SJSA1 (cell line): ENCODE measurements at regions not wholly inside any gene's neighbourhood (a gene's known extent, or its start where the extent isn't known, plus 50 kb on each side); places are given as distances from the start of the nearest gene placed in this dataset.
"Not testable (repeated sequence)": the region's sequence is repeated elsewhere in the genome, so short reads cannot be mapped to it uniquely, and the experiment has no call there.

ENCODE experiments used
- DNase-seq, 2 experiments: peaks; one replicate each; pipeline ENCODE4 v3.0.0-alpha.2; 2015 to 2020; ENCODE audit warnings: low spot score in 2 of 2, low read depth in 1 of 2
- H3K27ac ChIP-seq: fragments of 250-450 bp; sonication (Bioruptor Pico); 2 replicates; pipeline ENCODE4 v1.5.1; 2020; ENCODE audit warnings: mild to moderate bottlenecking, moderate library complexity
- H3K27me3 ChIP-seq: fragments of 250-450 bp; sonication (Bioruptor Pico); replicated peaks from 2 replicates; pipeline ENCODE4 v1.5.1; 2020; ENCODE audit warnings: mild to moderate bottlenecking, moderate library complexity
- H3K36me3 ChIP-seq: fragments of 250-450 bp; sonication (Bioruptor Pico); 2 replicates; pipeline ENCODE4 v1.5.1; 2020; ENCODE audit warnings: mild to moderate bottlenecking
- H3K4me1 ChIP-seq: fragments of 250-450 bp; sonication (Bioruptor Pico); replicated peaks from 2 replicates; pipeline ENCODE4 v1.6.1; 2021; ENCODE audit warnings: mild to moderate bottlenecking
- H3K4me3 ChIP-seq: fragments of 250-450 bp; sonication (Bioruptor Pico); 2 replicates; pipeline ENCODE4 v1.5.1; 2020; ENCODE audit warnings: mild to moderate bottlenecking
- H3K9me3 ChIP-seq: fragments of 250-450 bp; sonication (Bioruptor Pico); replicated peaks from 2 replicates; pipeline ENCODE4 v1.5.1; 2020; ENCODE audit warnings: mild to moderate bottlenecking

DNA sequence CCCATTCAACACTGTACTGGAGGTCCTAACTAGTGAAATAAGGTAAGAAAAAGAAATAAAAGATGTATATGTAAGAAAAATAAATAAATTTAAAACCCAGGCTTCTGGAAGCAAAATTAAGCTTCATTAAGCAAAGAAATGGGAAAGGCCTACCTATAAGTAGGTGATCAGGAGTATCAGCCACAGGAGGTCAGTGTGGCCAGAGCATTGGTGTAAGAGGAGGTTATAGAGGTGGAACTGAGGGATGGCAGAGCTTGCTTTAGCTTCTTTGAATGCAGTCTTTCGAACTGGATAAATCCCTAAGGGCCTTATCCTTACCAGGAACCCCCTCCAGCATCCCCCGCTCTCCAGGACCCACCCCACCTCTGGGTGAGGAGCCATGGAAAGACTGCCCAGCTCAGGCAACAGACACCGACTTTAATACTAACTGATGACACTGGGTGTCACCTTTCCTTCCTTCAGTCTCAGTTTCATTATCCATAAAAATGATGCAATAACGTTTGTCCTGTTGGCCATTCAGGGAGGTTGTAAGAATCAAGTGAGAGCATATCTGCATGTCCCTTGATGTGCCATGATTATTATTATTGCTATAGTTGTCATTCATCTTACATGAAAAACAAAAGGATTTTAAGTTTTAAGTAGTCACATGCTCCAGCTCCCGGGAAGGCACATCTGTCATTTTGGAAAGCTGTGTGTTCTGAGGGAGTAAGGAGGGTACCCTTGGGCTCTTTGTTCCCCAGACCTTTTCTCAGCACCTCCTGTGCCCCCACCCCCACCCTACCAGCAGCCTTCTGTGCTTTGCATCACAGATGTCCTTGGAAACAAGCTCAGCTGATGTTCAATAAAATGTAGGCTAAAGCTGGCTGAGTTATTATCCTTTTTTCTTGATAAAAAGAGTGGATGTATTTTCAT, 50.8 kb upstream of the CTNNA1 start:
- Histone ChIP-seq H3K36me3 (no peaks in the 10 kb centered on the region), H3K27me3 (no peaks in the 10 kb centered on the region), H3K9me3 (no peaks in the 10 kb centered on the region), H3K27ac (no peak overlapping the region), H3K4me1 (peaks cover 25% of the 10 kb centered on the region), H3K4me3 (no peak overlapping the region)
- DNase-seq = no peak

DNA sequence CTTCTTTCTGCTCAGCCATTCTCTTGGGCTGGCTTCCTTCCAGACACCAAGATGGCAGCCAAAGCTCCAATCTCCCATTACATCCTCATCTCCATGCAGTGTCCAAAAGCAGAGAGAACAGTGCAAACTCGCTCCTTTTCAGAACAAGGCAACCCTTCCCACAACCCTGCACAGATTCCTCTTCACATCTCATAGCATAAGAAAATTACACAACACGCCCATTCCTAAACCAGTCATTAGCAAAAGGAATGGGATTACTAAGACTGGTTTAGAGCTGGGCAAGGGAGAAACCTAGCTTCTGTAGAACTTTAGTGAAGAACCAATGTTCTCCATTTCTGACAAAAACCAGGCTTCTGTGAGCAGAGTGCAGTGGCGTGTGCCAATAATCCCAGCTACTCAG, 51.5 kb upstream of the CTNNA1 start:
- H3K4me3 ChIP-seq = no peak overlapping the region
- H3K27me3 ChIP-seq = no peaks in the 10 kb centered on the region

GRCh38 chr5:138700581-138701362, 52.5 kb upstream of the CTNNA1 start:
- DNase-seq = no peak
- Histone ChIP-seq H3K27ac (no peak overlapping the region), H3K9me3 (no peaks in the 10 kb centered on the region), H3K4me3 (no peak overlapping the region), H3K27me3 (no peaks in the 10 kb centered on the region), H3K4me1 (peaks cover 30% of the 10 kb centered on the region), H3K36me3 (no peaks in the 10 kb centered on the region)

More for the DNA sequence above, 51.5 kb upstream of the CTNNA1 start:
- no peaks in the 10 kb centered on the region for H3K9me3 ChIP-seq
- no peak for DNase-seq
- H3K36me3 ChIP-seq = no peaks in the 10 kb centered on the region
- H3K27ac ChIP-seq = no peak overlapping the region
- H3K4me1 ChIP-seq = peaks cover 25% of the 10 kb centered on the region

DNA sequence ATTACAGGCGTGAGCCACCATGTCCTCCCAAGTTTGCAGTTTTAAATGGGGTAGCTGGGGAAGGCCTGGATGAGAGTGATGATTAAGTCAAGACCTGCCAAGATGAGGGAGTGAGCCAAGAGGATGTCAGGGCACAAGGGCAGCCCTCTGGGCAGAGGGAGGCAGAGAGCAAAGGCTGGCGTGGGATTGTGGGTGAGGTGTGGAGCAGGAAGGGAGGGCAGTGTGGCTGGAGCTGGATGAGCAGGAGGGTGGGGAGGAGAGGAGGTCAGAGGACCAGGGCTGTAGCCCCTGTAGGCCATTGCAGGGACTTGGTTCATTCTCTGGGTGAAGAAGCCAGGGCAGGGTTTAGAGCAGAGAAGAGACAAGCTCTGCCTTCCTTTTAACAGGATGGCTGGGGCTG, 53.7 kb upstream of the CTNNA1 start:
- DNase-seq = no peak
- H3K27me3 ChIP-seq = no peaks in the 10 kb centered on the region
- H3K27ac ChIP-seq = no peak overlapping the region
- no peak overlapping the region for H3K4me3 ChIP-seq
- H3K36me3 ChIP-seq = no peaks in the 10 kb centered on the region
- peaks cover 32% of the 10 kb centered on the region for H3K4me1 ChIP-seq
- no peaks in the 10 kb centered on the region for H3K9me3 ChIP-seq

GRCh38 chr5:138698713-138699112, 54.5 kb upstream of the CTNNA1 start:
- no peaks in the 10 kb centered on the region for H3K36me3 ChIP-seq
- peak overlapping the region; percentile 5; the same call in 1 of the 2 replicates for H3K27ac ChIP-seq
- no peak overlapping the region for H3K4me3 ChIP-seq
- H3K4me1 ChIP-seq = peaks cover 32% of the 10 kb centered on the region
- no peak for DNase-seq
- no peaks in the 10 kb centered on the region for H3K27me3 ChIP-seq
- H3K9me3 ChIP-seq = no peaks in the 10 kb centered on the region

GRCh38 chr5:138697720-138698360, 55.4 kb upstream of the CTNNA1 start:
- no peaks in the 10 kb centered on the region for H3K27me3 ChIP-seq
- no peak for DNase-seq
- H3K4me1 ChIP-seq = peaks cover 32% of the 10 kb centered on the region
- no peaks in the 10 kb centered on the region for H3K36me3 ChIP-seq
- H3K4me3 ChIP-seq = no peak overlapping the region
- H3K27ac ChIP-seq = peak overlapping the region; percentile 22; the same call in 1 of the 2 replicates
- H3K9me3 ChIP-seq = no peaks in the 10 kb centered on the region

DNA sequence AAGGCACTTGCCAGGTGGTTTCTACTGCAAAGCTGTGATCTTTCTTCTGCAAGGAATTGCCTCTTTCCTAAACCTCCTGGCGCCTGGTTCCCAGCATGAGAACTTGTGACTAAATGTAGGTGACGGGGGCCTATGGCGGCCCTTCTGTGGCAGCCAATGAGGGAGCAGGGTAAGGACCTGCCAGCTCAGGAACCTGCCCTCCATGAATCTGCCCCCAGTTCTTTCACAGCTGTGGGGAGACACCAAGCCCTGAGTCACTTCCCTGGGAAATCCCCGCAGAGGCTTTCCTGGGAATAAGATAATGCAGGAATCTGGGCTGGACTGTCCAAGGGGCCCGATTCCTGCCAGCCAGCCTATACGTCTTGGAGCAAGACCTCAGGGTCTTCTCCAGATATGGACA, 56.7 kb upstream of the CTNNA1 start:
- Histone ChIP-seq H3K27me3 (no peaks in the 10 kb centered on the region), H3K27ac (peak overlapping the region; percentile 22; the same call in 1 of the 2 replicates), H3K4me3 (no peak overlapping the region), H3K4me1 (peaks cover 32% of the 10 kb centered on the region), H3K9me3 (no peaks in the 10 kb centered on the region), H3K36me3 (no peaks in the 10 kb centered on the region)
- peak; percentile 86 to 92 for DNase-seq

- Histone ChIP-seq H3K27ac (no peak overlapping the region), H3K36me3 (no peaks in the 10 kb centered on the region), H3K4me3 (no peak overlapping the region), H3K4me1 (peaks cover 32% of the 10 kb centered on the region), H3K27me3 (no peaks in the 10 kb centered on the region), H3K9me3 (no peaks in the 10 kb centered on the region)
- DNase-seq = no peak
Measured at GRCh38 chr5:138695781-138696180, 57.4 kb upstream of the CTNNA1 start.

GRCh38 chr5:138694146-138694545, 59.1 kb upstream of the CTNNA1 start:
- no peaks in the 10 kb centered on the region for H3K36me3 ChIP-seq
- H3K27ac ChIP-seq = no peak overlapping the region

DNA sequence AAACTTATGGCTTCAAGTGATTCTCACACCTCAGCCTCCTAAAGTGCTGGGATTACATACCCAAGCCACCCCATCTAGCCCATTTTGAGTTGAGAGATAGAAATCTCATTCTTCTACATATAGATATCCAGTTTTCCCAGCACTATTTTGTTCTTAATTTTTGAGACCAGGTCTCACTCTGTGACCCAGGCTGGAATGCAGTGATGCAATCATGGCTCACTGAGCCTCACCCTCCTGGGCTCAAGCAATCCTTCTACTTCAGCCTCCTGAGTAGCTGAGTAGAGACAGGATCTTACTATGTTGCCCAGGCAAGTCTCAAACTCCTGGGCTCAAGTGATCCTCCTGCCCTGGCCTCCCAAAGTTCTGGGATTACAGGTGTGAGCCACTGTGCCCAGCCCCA, 60.9 kb upstream of the CTNNA1 start:
- Histone ChIP-seq H3K4me1 (peaks cover 18% of the 10 kb centered on the region), H3K36me3 (no peaks in the 10 kb centered on the region), H3K4me3 (no peak overlapping the region), H3K9me3 (no peaks in the 10 kb centered on the region), H3K27me3 (no peaks in the 10 kb centered on the region), H3K27ac (no peak overlapping the region)
- DNase-seq = no peak

More at GRCh38 chr5:138694146-138694545, 59.1 kb upstream of the CTNNA1 start:
- Histone ChIP-seq H3K9me3 (no peaks in the 10 kb centered on the region), H3K27me3 (no peaks in the 10 kb centered on the region), H3K4me1 (peaks cover 32% of the 10 kb centered on the region), H3K4me3 (no peak overlapping the region)
- no peak for DNase-seq

GRCh38 chr5:138686668-138687067, 66.6 kb upstream of the CTNNA1 start:
- Histone ChIP-seq H3K36me3 (no peaks in the 10 kb centered on the region), H3K4me3 (no peak overlapping the region), H3K4me1 (no peaks in the 10 kb centered on the region), H3K27me3 (no peaks in the 10 kb centered on the region; the same call in 1 of the 2 replicates), H3K27ac (no peak overlapping the region), H3K9me3 (no peaks in the 10 kb centered on the region)
- peak; percentile 26 to 65 for DNase-seq

DNA sequence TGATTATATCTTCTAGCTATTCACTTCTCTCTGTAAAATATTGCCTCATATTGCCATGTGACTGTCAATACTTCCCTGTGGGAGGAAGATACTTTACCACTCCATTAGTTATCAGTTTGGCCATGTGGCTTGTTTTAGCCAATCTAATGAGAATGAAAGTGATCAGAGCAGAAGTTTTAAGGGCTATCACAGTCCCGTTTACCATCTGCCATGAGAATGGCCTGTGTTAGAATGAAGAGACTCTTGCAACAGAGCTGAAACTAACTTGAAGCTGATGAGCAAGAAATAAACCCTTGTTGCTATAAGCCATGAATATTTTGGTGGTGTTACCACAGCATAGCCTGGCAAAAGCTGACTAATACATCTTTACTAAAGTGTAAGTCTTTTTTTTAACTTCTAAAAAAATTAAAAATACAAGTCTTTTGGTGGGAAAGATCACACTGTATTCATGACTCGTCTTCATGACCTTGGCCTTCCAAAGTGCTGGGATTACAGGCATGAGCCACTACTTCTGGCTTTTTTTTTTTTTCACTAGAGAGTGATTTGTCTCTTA, 68.0 kb upstream of the CTNNA1 start:
- Histone ChIP-seq H3K27ac (no peak overlapping the region), H3K27me3 (no peaks in the 10 kb centered on the region; the same call in 1 of the 2 replicates), H3K9me3 (no peaks in the 10 kb centered on the region), H3K36me3 (no peaks in the 10 kb centered on the region), H3K4me3 (no peak overlapping the region), H3K4me1 (no peaks in the 10 kb centered on the region)
- no peak for DNase-seq

- DNase-seq, H3K9me3 ChIP-seq, H3K4me3 ChIP-seq, H3K36me3 ChIP-seq, H3K27ac ChIP-seq, H3K4me1 ChIP-seq, H3K27me3 ChIP-seq: not testable (repeated sequence)
Measured at GRCh38 chr5:138682462-138682861, 70.8 kb upstream of the CTNNA1 start.
